ENCODE measurements at regions not wholly inside any gene's neighbourhood (a gene's known extent, or its start where the extent isn't known, plus 50 kb on each side); places are given as distances from the start of the nearest gene placed in this dataset.

DNA sequence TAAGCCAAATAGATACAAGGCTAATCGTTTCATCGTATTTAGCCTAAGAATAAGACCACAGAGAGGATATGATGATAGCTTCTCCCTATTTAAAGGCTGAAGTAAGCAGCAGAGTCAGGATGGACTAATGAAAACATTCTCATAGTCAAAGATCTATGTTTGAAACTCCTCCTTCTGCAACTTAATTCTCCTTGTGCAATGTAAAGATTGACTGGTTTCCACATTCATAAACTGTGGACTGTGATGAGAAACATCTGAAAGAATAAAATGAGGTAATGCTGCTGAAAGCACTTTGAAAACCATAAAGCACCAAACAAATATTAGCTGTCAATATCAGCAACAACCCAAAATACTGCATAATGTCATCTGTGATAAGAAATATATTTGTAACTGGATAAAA lies 361.9 kb downstream of the CSNK1G3 start:
- ATAC-seq = no peak
- H3K9me3 ChIP-seq = no peaks in the 10 kb centered on the region
- H3K36me3 ChIP-seq = no peaks in the 10 kb centered on the region
- no peaks in the 10 kb centered on the region for H3K4me1 ChIP-seq
- intact Hi-C loops (cut with DNase I) = no loop called here
- no peak for DNase-seq
- no peaks in the 10 kb centered on the region for H3K27me3 ChIP-seq
- TF ChIP-seq POLR2A (IDR thresholded peaks at IDR 0.05) = no peak
- TF ChIP-seq CTCF (IDR thresholded peaks at IDR 0.05) = no peak
- H3K4me3 ChIP-seq = no peak overlapping the region
- H3K27ac ChIP-seq = no peak overlapping the region
- 42% methylated on average over 2 of the region's 2 CpGs for WGBS (ENCODE audit: insufficient coverage, low coverage, low lambda C conversion rate, missing lambda C conversion rate)

GRCh38 chr5:123871373-123871772 lies 359.4 kb downstream of the CSNK1G3 start:
- WGBS (ENCODE audit: insufficient coverage, low coverage, low lambda C conversion rate, missing lambda C conversion rate) = no CpG with 5 or more reads among the region's 1 CpG

GRCh38 chr5:123868881-123869280 lies 356.9 kb downstream of the CSNK1G3 start:
- 86% methylated on average over 4 of the region's 4 CpGs for WGBS (ENCODE audit: insufficient coverage, low coverage, low lambda C conversion rate, missing lambda C conversion rate)
- Histone ChIP-seq H3K4me1 (no peaks in the 10 kb centered on the region), H3K36me3 (no peaks in the 10 kb centered on the region), H3K4me3 (no peak overlapping the region), H3K27ac (no peak overlapping the region), H3K9me3 (no peaks in the 10 kb centered on the region), H3K27me3 (no peaks in the 10 kb centered on the region)
- ATAC-seq (no peak), DNase-seq (no peak)
- intact Hi-C loops (cut with DNase I) = no loop called here
- TF ChIP-seq POLR2A (IDR thresholded peaks at IDR 0.05) = no peak

More at GRCh38 chr5:123871373-123871772, 359.4 kb downstream of the CSNK1G3 start:
- no peak overlapping the region for H3K27ac ChIP-seq
- H3K4me1 ChIP-seq = no peaks in the 10 kb centered on the region
- no peaks in the 10 kb centered on the region for H3K9me3 ChIP-seq
- no peaks in the 10 kb centered on the region for H3K36me3 ChIP-seq
- no peak for TF ChIP-seq POLR2A (IDR thresholded peaks at IDR 0.05)
- TF ChIP-seq CTCF (IDR thresholded peaks at IDR 0.05) = no peak
- H3K4me3 ChIP-seq = no peak overlapping the region
- no peaks in the 10 kb centered on the region for H3K27me3 ChIP-seq
- ATAC-seq (no peak), DNase-seq (no peak)
- intact Hi-C loops (cut with DNase I) = no loop called here

DNA sequence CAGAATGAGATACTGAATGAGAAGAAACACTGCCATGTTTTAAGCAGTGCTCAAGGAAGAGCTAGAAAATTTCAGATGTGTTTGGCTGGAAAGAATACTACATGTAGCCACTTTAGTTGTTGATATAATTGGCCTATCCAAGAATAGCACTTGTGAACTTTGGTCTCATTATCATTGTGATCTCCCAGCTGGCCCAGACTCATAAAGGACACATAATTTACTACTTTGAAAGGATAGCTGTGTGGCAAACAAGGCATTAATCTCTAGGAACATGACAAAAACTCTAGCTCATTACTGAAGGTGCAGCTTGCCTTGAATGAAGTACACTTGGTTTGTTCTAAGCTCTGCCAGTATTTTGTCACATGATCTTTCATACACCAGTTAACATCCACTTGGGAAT lies 356.3 kb downstream of the CSNK1G3 start:
- ATAC-seq (peak; percentile 46 to 64 (median 57)), DNase-seq (no peak)
- H3K27me3 ChIP-seq = no peaks in the 10 kb centered on the region
- H3K4me3 ChIP-seq = no peak overlapping the region
- H3K4me1 ChIP-seq = no peaks in the 10 kb centered on the region
- no peak overlapping the region for H3K27ac ChIP-seq
- intact Hi-C loops (cut with DNase I) = no loop called here
- no peaks in the 10 kb centered on the region for H3K9me3 ChIP-seq
- TF ChIP-seq POLR2A (IDR thresholded peaks at IDR 0.05) = no peak
- no peak for TF ChIP-seq CTCF (IDR thresholded peaks at IDR 0.05)
- no peaks in the 10 kb centered on the region for H3K36me3 ChIP-seq

GRCh38 chr5:123865641-123866040 lies 353.7 kb downstream of the CSNK1G3 start:
- Histone ChIP-seq H3K4me1 (no peaks in the 10 kb centered on the region), H3K27me3 (no peaks in the 10 kb centered on the region), H3K9me3 (no peaks in the 10 kb centered on the region), H3K36me3 (no peaks in the 10 kb centered on the region), H3K27ac (no peak overlapping the region), H3K4me3 (no peak overlapping the region)
- 81% methylated on average over 8 of the region's 8 CpGs for WGBS (ENCODE audit: insufficient coverage, low coverage, low lambda C conversion rate, missing lambda C conversion rate)
- DNase-seq (no peak), ATAC-seq (no peak)
- intact Hi-C loops (cut with DNase I) = no loop called here
- no peak for TF ChIP-seq POLR2A (IDR thresholded peaks at IDR 0.05)
- TF ChIP-seq CTCF (IDR thresholded peaks at IDR 0.05) = no peak

Data from right lobe of liver (tissue), 6 donors.